Fibroblast of peridontal ligament (primary cell): ENCODE measurements at regions not wholly inside any gene's neighbourhood (a gene's known extent, or its start where the extent isn't known, plus 50 kb on each side); places are given as distances from the start of the nearest gene placed in this dataset.
"Not testable (repeated sequence)": the region's sequence is repeated elsewhere in the genome, so short reads cannot be mapped to it uniquely, and the experiment has no call there.

Source experiments
- DNase-seq: peaks from one replicate; pipeline ENCODE4 v3.0.0-alpha.2; 2010; ENCODE audit errors: extremely low read depth

DNA sequence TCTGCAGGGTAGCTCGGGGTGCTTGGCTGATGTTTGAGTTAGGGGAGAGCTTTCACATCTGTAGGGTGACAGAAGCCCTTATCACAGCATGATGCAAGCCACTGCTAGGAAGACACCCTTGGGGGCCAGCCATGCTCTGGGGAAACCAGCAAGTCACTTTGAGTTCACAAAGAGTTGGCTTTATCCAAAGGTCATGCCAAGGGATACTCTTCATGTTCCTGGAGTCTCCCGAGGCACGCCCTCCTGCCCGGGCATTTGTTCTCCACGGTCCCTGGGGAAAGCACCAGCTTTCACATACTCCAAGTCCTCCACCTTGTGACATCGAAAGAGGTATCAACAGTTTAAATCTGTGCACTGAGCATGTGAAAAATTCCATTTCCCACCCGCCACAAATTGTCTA lies 227.7 kb downstream of the VAPA start:
- DNase-seq, result no peak

DNA sequence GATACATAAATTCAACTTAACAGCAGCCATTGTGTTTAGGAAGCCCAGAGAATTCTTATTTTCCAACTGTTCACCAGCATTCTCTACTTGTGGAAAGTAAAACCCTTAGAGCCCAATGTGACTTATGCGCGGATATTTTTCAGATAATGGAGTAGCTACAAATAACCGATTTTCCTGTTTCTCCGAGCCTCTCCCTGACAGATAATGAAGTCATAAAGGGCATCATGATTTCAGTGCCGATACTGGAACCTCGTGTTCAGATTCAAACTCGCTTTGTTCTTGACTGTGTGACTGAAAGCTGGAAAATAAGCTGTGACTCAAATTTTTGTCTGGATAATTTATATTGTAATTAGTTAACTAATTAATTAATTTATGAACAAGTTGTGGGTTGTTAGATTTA lies 228.2 kb downstream of the VAPA start:
- no peak for DNase-seq

DNA sequence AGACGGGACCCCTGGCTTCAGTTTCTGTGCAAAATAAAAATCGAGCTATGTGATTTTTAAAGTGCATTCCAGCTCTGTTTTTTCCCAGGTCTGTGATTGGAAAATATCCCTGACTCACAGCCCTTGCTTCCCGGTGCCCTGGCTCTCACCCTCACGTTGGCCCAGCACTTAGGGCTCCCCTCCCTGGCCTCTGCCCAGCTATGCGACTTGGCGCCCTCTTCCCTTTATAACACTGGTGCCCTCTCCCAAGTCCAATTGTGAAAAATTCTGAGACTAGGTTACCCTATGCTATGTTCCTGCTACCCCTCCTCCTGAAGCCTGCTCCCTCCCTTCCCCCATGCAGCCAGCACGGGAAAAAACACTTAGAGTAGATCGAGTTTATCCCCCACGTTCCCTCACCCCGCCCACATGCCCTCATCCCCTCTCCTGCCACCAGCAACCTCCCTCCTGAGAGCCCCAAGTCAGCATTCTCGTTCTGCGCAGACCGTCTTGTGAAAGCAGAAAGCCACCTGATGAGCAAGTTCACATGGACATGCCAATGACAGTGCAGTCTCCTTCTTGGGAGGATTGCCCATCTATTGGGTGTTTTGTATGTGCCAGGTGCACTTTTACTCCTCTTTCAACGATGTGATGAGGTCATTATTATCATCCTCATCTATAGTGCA lies 228.8 kb downstream of the VAPA start:
- peak; percentile 33 for DNase-seq

DNA sequence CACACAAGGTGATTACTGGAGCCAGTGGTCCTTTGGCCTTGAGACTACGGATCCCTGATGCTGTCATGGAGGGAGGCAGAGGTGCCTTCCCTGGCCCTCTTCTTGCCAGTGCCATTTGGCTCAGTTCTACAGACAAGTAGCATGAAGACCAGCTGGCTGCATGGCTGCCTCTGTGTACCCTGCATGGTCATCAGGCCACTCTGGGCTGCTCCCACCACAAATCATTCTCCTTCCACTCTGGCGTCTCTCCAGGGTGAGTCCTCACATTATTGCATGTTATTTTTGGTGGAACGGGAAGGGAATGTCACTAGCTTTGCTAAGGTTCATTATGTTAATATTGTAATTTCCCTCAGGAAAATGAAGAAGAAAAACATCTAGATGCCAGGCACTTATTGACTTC lies 229.8 kb downstream of the VAPA start:
- no peak for DNase-seq

DNA sequence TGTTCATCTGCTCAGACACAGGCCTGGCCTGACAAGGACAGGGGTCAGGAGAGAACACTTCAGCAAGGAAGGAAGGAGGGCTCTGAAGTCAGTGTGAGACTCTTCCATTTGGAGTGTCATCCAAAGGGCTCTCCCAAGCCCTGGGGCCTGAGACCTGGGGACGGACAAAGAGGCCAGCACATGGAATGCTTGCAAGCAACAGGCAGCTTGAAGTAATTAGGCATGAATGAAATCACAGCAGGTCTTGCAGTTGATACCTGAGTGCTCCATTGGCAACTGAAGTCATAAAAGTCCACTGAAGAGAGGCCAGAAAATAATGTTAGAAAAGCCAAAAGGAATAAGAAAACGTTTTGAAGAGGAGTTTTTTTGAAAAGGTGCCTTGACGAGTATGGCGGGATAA lies 231.7 kb downstream of the VAPA start:
- no peak for DNase-seq

DNA sequence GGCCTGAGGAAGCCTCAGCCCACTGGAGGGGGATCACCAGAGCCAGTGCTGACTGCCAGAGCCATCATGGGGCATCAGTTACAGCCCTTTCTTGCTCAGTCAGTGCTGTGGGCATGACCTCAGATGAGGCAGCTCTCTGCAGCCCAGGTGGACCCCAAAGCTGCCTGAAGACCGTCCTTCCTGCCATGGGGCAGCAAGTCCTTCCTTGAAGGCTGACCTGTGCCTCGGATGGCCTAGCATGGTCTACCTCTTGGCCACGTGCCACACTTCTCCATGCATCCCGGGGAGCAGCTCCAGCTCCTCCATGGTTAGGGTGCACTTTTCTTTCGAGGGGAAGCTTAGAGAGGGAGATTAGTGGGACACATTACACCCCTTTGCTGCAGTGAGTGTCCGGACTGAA lies 233.4 kb downstream of the VAPA start:
- DNase-seq, result no peak

DNA sequence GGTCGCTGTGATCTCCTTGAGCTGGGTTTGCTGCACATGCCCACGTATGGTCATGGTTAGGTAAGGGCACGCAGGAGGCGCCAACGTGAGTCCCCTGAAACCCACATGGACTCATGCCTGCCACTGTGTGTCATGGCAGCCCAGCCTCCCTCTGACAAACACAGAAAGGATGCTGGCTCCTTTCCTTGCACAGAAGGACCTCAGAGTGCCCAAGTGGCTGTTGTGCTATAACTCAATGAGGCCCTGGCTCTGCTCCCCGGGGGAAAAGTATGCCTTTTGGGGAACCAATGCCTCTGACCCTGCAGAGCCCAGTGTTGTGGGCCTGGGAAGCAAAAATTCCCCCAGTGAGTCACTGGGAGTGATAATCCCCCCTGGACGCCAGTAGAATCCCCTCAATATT lies 233.9 kb downstream of the VAPA start:
- no peak for DNase-seq

DNA sequence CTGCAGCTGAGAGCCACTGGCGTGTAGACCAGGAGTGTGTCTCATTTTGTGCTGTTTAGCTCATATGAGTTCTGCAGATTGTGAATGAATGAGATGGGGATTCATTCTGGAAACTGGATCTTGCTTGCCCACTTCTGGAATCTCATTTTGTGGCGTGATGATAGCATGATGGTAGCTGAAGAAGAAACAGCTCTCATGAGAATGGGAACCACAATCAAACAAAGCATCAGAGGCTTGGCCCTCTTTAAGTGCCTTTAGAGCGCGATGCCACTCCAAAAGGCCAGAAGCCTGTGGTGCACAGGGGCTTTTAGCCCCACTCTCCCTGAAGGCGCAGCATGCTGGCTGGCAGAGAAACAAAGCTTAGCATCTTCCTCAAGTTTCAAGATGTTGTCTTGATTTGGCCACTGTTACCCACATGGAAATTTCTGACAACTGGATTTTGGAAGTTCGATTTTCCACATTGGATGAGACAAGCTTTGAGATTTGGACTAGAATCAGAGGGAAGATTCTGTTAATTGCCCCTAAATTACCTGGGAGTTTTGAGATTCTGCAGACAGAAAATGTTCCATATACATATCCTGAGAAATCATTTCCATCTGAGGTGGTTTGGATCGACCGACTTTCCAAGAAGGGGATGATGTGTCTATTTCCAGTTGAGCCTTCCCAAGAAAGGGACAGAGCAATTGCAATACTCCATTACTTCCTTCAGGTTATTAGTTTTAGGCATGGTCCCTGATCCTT lies 234.5 kb downstream of the VAPA start:
- no peak for DNase-seq

DNA sequence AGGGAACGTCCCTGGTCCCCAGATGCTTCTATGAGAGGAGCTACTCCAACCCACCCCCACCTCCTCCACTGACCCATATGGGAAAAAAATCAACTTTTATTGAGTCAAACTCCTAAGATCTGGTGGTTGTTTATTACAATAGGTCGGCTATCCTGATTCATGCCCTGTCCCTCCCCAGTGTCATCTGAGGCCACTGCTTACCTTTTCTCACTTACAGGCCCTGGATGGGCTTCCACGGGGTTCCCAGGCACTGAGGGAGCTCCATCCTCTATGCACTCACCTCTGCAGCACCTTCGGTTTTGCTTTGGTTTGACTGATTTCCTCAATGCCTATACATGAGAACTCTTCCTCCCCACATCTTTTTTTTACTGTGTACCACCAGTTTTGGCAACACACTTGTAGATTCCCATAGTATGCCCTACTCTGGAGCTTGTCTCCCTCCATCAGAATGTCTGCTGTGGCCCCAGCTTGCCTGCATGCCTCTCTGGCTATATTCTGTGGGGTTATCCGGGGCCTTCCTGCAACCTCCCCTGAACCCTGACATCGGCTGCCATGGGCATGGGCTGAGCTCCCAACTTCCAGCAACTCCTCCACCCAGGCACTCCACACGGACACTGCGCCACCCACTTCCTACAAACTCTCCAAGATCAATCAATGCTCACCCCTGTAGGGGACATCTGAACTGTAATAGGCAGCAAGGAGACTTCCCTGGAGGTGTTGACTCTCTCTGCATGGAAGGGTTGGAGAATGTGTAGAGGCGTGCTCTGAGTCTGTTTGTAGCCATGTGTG lies 236.1 kb downstream of the VAPA start:
- no peak for DNase-seq

DNA sequence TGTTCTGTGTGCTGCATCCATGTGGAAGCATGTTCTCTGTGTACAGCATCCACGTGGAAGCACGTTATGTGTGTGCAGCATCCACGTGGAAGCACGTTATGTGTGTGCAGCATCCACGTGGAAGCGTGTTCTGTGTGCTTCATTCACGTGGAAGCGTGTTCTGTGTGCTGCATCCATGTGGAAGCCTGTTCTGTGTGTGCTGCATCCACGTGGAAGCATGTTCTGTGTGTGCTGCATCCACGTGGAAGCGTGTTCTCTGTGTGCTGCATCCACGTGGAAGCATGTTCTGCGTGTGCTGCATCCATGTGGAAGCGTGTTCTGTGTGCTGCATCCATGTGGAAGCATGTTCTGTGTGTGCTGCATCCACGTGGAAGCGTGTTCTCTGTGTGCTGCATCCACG lies 236.8 kb downstream of the VAPA start:
- not testable (repeated sequence) for DNase-seq

DNA sequence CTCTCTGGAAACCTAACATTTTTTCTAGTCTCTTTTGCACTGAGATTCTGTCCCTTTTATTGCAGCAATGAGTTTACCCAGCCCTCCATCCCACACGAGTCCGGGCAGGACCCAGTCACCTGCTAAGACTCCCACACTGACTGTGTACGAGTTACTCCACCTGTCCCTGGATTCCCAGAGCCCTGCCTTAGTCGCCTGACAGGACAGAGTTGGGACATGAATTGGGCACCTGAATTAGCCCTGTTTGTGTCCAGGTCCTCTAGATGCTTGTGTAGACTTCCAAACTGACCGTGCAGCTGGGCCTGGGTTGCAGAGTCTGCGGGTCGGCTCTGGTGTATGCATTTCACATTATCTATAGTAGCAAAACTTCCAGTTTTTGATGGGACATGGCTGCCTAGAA lies 238.7 kb downstream of the VAPA start:
- no peak for DNase-seq

DNA sequence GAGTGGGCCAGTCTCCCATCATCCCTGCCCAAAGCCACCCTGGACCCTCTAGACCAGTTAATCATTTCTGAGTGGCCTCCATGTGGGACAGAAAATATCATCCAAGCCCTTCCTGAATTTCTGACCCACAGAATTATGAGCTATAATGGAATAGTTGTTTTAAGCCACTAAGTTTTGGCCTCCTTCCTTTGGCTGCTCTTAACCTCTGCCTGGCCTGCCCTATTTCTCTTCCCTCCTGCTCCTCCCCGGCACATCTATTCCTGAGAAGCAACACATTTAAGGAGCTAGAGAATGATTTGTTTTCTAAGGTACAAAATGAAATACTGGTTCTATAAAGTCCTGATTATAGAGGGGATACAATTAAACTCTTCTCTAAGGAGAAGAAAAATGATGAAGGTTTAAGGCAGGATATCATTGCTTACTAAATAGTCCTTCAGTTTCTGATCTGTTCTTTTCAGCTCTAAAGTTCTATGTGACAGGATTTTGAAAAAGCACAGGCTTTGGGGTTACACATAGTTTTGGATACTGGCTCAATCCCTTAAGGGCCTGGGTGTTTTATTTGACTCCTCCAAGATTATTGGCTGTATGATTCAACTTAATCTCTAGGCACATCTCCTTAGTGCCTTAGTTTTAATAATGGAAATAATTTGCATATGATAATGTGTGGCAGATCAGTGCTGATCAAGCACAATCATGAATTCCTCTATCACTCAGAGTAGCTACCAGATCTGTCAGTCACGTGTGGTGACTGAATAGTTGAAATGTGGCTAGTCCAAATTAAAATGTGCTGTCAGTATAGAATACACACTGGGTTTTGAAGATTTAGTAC lies 240.3 kb downstream of the VAPA start:
- DNase-seq, result no peak

DNA sequence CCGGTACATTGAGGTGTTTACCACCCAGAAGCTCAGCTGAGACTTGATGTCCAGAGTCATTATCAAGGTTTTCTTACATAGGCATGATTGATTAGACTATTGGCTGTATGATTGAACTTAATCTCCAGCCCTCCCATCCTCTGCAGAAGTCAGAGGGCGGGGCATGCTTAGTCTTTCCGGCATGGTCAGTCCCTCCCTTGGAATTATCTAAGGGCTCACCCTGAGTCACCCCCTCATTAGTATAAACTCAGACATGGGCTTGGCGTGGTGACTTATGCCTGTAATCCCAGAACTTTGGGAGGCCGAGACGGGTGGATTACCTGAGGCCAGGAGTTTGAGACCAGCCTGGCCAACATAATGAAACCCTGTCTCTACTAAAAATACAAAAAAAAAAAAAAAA lies 243.9 kb downstream of the VAPA start:
- no peak for DNase-seq

DNA sequence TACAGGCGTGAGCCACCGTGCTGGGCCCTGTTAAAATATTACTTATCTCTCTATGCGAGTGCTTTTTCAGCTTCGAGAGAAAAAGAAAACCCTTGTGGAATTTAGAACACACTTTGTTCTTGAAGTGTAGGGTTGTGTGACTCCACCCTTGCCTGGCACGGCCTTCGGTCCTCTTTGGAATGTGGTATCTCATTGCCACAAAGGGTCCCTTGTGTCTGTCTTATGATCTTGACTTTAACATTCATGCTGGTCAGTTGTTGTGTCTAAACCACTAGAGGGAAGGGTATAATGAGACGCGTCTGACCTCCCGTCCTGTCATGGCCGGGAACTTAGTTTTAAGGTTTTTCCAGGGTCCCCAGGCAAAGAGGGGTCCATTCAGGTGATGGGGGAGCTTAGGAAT lies 246.4 kb downstream of the VAPA start:
- DNase-seq, result no peak

DNA sequence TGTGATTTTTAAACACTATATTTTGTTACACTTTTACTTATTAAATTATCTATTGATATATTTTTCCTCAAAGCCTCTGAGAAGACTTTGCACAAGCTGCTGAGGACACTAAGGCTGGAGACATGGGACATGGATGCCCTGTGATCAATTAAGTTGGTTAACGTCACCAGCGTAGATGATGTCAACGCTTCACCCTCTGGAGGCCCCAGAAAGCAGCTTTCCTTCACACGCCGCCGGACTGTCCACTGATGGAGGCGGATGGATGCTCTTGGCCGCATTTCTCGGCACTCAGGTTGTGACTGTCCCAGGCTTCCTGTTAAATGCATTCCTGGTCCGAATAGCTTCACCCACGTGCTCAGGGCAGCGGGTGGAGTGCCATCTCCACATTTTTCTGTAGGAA lies 247.5 kb downstream of the VAPA start:
- DNase-seq, result no peak

DNA sequence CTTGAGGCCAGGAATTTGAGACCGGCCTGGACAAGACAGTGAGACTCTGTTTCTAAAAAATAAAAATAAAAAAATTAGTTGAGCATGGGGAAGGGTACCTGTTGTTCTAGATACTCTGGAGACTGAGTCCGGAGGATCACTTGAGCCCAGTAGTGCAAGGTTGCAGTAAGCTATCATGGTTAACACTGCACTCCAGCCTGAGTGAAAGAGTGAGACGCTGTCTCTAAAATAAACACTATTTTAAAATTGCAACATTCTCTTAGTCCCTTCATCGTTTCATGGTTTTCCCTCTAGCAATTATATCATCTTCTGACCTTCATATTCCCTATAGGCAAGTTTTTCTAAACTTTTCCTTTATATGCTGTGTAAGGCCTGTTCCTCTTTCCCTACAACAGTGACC lies 248.5 kb downstream of the VAPA start:
- no peak for DNase-seq

DNA sequence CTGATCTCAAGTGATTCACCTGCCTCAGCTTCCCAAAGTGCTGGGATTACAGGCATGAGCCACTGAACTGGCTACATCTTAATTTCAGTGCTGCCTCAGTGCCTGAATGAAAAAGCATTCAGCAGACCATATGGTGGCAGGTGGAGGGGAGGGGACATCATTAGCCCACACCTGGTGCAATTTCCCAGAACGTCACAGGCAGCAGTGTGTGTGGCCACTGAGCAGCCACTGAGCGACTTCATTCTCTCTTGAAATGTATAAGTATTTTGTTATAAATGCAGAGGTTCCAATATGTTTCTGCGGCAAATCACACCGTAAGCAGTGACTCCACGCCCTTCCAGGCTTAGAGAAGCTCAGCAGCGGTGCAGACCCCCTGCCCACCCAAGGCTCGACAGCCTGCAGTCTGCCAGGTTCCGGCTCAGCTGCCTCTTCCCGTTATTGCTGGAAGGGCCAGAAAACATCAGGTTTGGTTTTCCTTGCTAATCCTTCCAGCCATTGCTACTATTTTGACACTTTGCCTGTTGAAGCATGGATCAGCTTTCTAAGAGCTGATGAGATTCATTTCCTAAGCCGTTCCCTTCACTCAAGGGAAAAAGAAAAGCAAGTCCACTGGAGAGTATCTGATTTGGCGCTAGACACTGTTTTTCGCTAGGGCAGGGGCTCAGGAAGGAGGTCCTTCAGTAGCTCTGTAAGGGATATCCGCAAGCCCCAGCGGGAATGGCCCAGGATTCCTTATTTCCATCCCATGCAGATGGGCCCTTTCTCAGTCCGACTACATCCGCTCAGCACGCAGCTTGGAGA lies 250.7 kb downstream of the VAPA start:
- DNase-seq, result no peak

DNA sequence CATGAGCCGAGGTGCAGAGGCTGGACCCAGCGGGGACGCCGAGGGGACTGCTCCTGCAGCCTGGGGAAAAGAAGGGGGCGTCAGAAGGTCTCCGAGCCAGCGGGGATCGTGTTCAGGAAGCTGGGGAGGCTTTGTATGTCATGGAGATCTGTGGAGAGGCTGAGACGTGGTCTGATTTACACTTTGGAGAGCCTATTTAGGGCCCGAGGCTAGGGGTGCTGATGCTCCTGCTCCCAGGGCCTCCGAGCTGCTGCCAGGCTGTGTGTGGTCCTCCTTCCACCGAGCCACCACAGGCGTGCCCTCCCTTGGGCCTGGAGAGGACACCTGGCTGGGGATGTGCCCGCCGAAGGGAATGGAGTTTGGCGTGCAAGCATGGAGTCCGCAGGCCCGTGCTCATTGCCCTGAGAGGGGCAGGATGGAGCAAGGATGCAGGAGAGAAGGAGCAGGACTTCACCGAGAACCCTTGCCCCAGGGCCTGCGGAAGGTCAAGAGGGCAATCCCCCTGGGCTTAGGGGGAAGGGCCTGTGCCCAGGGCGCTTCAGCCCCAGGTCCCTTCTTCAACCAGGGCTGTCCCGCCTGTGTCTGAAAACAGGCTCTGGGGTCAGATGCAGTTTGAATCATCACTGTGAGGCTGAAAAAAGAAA lies 252.5 kb downstream of the VAPA start:
- no peak for DNase-seq

DNA sequence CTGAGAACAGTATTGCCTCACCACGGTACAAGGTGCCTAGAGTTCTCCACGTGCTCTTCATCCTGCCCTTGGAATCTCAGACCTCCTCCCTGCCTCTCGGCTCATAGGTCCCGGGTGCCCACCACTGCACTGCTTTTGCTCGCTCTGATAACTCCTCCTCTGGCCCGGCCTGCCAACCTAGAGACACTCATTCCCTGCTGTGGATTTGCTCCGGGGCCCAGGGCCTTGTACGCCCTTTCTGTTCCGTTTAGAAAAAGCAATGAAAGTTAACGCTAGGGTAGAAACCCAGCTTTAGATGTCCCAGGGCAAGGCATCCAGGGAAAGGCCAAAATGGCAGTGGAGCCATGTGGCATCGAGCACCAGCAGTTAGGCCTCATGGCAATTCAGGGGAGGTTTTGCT lies 253.9 kb downstream of the VAPA start:
- no peak for DNase-seq

DNA sequence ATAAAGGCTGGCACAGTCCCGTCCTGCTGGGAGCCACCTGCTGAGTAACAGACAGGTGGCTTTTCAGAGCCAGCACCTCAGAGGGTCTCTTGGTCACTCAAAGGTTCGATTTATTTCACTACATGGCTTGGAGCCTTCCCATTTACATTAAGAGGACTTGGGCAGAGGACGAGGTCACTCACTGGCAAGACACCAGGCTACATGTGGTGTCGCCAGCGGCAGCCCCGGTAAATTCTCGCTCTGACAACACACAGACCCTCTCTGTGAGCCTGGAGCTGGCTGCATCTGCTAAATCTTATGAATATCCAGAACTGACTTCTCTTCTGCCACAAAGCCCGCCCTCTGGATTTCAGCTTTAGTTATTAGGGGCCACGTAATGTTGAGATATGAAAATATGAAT lies 254.7 kb downstream of the VAPA start:
- no peak for DNase-seq

DNA sequence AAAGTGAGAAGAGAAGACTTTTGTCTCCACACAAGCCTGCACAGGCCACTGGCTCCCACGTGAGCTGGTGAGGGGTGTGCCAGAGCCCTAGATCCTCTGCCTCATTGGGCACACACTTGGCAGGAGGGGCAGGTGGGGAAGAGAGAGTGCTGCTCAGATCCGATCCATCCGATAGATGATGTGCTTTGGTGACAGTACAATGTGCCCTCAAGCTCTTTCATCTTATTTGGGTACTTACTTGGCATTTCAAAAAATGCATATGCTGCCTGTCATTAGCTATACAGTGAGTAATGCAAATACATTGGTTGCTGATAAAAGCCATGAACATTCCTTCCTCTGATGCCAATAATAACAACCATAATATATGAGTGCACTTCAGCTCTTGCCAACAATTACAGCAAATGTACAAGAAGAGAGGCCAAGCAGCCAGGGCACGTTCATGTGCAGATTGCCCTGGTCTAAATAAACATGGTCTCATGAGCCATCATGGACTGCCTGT lies 255.3 kb downstream of the VAPA start:
- DNase-seq, result peak; percentile 42
